Neural progenitor cell (in vitro differentiated cells): ENCODE measurements at regions not wholly inside any gene's neighbourhood (a gene's known extent, or its start where the extent isn't known, plus 50 kb on each side); places are given as distances from the start of the nearest gene placed in this dataset.

ENCODE experiments used
- DNase-seq: peaks from one replicate; pipeline ENCODE4 v3.0.0-alpha.2; 2016; ENCODE audit warnings: low spot score
- H2AFZ ChIP-seq: fragments of 200-600 bp; sonication (generic); replicated peaks from 2 replicates; pipeline ENCODE4 v1.6.1; 2016; ENCODE audit warnings: antibody characterized with exemption
- H3F3A ChIP-seq: fragments of 200-600 bp; sonication (generic); 2 replicates; pipeline ENCODE4 v1.6.1; 2016; ENCODE audit warnings: antibody characterized with exemption, low read depth
- H3K27ac ChIP-seq: fragments of 200-600 bp; sonication (generic); 2 replicates; pipeline ENCODE4 v1.5.1; 2016; ENCODE audit warnings: mild to moderate bottlenecking
- H3K27me3 ChIP-seq: fragments of 200-600 bp; sonication (generic); 2 replicates; pipeline ENCODE4 v1.6.1; 2016; ENCODE audit warnings: mild to moderate bottlenecking, moderate library complexity
- H3K36me3 ChIP-seq: fragments of 200-600 bp; sonication (generic); 2 replicates; pipeline ENCODE4 v1.5.1; 2016
- H3K4me1 ChIP-seq: fragments of 200-600 bp; sonication (generic); 2 replicates; pipeline ENCODE4 v1.6.1; 2016; ENCODE audit warnings: mixed run types
- H3K4me2 ChIP-seq: fragments of 200-600 bp; sonication (generic); 2 replicates; pipeline ENCODE4 v1.6.1; 2016
- H3K4me3 ChIP-seq: fragments of 200-600 bp; sonication (generic); 2 replicates; pipeline ENCODE4 v1.5.1; 2016
- H3K79me2 ChIP-seq: fragments of 200-600 bp; sonication (generic); 2 replicates; pipeline ENCODE4 v1.6.1; 2016; ENCODE audit warnings: low read depth
- H3K9ac ChIP-seq: fragments of 200-600 bp; sonication (generic); 2 replicates; pipeline ENCODE4 v1.6.1; 2016
- H3K9me3 ChIP-seq: fragments of 200-600 bp; sonication (generic); 2 replicates; pipeline ENCODE4 v1.5.1; 2016; ENCODE audit warnings: low read depth
- H4K20me1 ChIP-seq: fragments of 200-600 bp; sonication (generic); 2 replicates; pipeline ENCODE4 v1.6.1; 2016; ENCODE audit warnings: low read depth
- H3K27ac Mint-ChIP-seq: 3 replicates; pipeline ENCODE4 v1.8.0; 2021; ENCODE audit warnings: mixed read lengths
- H3K27me3 Mint-ChIP-seq: 2 replicates; pipeline ENCODE4 v1.8.0; 2022; ENCODE audit warnings: low read depth, mild to moderate bottlenecking, inconsistent platforms, moderate library complexity, mixed read lengths; ENCODE audit not compliant: insufficient read depth
- H3K36me3 Mint-ChIP-seq: 3 replicates; pipeline ENCODE4 v1.8.0; 2021; ENCODE audit warnings: mixed read lengths
- H3K4me1 Mint-ChIP-seq: 3 replicates; pipeline ENCODE4 v1.8.0; 2021; ENCODE audit warnings: mixed read lengths
- H3K4me3 Mint-ChIP-seq: 3 replicates; pipeline ENCODE4 v1.8.0; 2021; ENCODE audit warnings: mild to moderate bottlenecking, moderate library complexity, mixed read lengths
- H3K9me3 Mint-ChIP-seq: 3 replicates; pipeline ENCODE4 v1.8.0; 2020; ENCODE audit warnings: mixed read lengths
- CTCF ChIP-seq: fragments of 200-600 bp; sonication (generic); IDR thresholded peaks from 2 replicates; pipeline ENCODE4 v1.5.1; 2017; ENCODE audit warnings: antibody characterized with exemption, mild to moderate bottlenecking
- EZH2 ChIP-seq: fragments of 200-600 bp; sonication (generic); IDR thresholded peaks from 2 replicates; pipeline ENCODE4 v1.6.1; 2017; ENCODE audit warnings: antibody characterized with exemption, mild to moderate bottlenecking, moderate library complexity
- EZH2phosphoT487 ChIP-seq: fragments of 200-600 bp; sonication (generic); IDR thresholded peaks from 2 replicates; pipeline ENCODE4 v1.6.1; 2017; ENCODE audit warnings: antibody characterized with exemption

- Histone ChIP-seq H3K27ac (no peak overlapping the region), H3K27me3 (no peaks in the 10 kb centered on the region), H3K9ac (no peak overlapping the region), H3K9me3 (no peaks in the 10 kb centered on the region), H3K4me1 (no peaks in the 10 kb centered on the region), H2AFZ (no peak overlapping the region), H3F3A (no peaks in the 10 kb centered on the region), H3K79me2 (no peaks in the 10 kb centered on the region), H3K4me2 (no peak overlapping the region), H4K20me1 (no peaks in the 10 kb centered on the region), H3K36me3 (no peaks in the 10 kb centered on the region), H3K4me3 (no peak overlapping the region)
- no peak for DNase-seq
- Mint-ChIP-seq H3K9me3 (peaks cover 12% of the 10 kb centered on the region), H3K4me3 (no peak overlapping the region), H3K27me3 (peaks cover 2% of the 10 kb centered on the region), H3K27ac (no peak overlapping the region), H3K4me1 (peaks cover 10% of the 10 kb centered on the region), H3K36me3 (no peaks in the 10 kb centered on the region)
- TF ChIP-seq EZH2phosphoT487, result no peak
- TF ChIP-seq EZH2, result no peak
- no peak for TF ChIP-seq CTCF
Observed at GRCh38 chr13:80469853-80470381, 129.0 kb upstream of the SPRY2 start.

- no peak overlapping the region for H3K4me3 ChIP-seq
- H3K27ac ChIP-seq, result no peak overlapping the region
- H3K36me3 ChIP-seq, result no peaks in the 10 kb centered on the region
- no peaks in the 10 kb centered on the region for H3K27me3 Mint-ChIP-seq
- no peaks in the 10 kb centered on the region for H3K27me3 ChIP-seq
- DNase-seq, result no peak
- peak overlapping the region; percentile 15 for H2AFZ ChIP-seq
- H3K9ac ChIP-seq, result no peak overlapping the region
- no peaks in the 10 kb centered on the region for H3K36me3 Mint-ChIP-seq
- H3K9me3 Mint-ChIP-seq, result peaks cover 12% of the 10 kb centered on the region
- H3K79me2 ChIP-seq, result no peaks in the 10 kb centered on the region
- TF ChIP-seq CTCF, result no peak
- TF ChIP-seq EZH2phosphoT487, result no peak
- no peak for TF ChIP-seq EZH2
- H3K4me1 Mint-ChIP-seq, result peaks cover 10% of the 10 kb centered on the region
- H3K4me2 ChIP-seq, result no peak overlapping the region
- no peak overlapping the region for H3K4me3 Mint-ChIP-seq
- H3K9me3 ChIP-seq, result no peaks in the 10 kb centered on the region
- H3F3A ChIP-seq, result no peaks in the 10 kb centered on the region
- H3K4me1 ChIP-seq, result no peaks in the 10 kb centered on the region
- no peaks in the 10 kb centered on the region for H4K20me1 ChIP-seq
- H3K27ac Mint-ChIP-seq, result no peak overlapping the region
Observed at GRCh38 chr13:80469105-80469852, 128.4 kb upstream of the SPRY2 start.

GRCh38 chr13:80465321-80465720, 124.4 kb upstream of the SPRY2 start:
- Mint-ChIP-seq H3K36me3 (no peaks in the 10 kb centered on the region), H3K9me3 (peaks cover 12% of the 10 kb centered on the region), H3K27ac (no peak overlapping the region), H3K27me3 (no peaks in the 10 kb centered on the region), H3K4me1 (peaks cover 6% of the 10 kb centered on the region), H3K4me3 (no peak overlapping the region)
- no peaks in the 10 kb centered on the region for H4K20me1 ChIP-seq
- no peak for DNase-seq
- no peak overlapping the region for H3K4me3 ChIP-seq
- TF ChIP-seq CTCF, result no peak
- no peak for TF ChIP-seq EZH2phosphoT487
- TF ChIP-seq EZH2, result no peak
- H3K9ac ChIP-seq, result no peak overlapping the region
- no peaks in the 10 kb centered on the region for H3K79me2 ChIP-seq
- H3K27ac ChIP-seq, result no peak overlapping the region
- no peak overlapping the region for H2AFZ ChIP-seq
- H3K9me3 ChIP-seq, result no peaks in the 10 kb centered on the region
- no peaks in the 10 kb centered on the region for H3F3A ChIP-seq
- no peaks in the 10 kb centered on the region for H3K36me3 ChIP-seq
- no peaks in the 10 kb centered on the region for H3K27me3 ChIP-seq
- no peak overlapping the region for H3K4me2 ChIP-seq
- H3K4me1 ChIP-seq, result no peaks in the 10 kb centered on the region
